IMR-90 (cell line): ENCODE measurements at regions not wholly inside any gene's neighbourhood (a gene's known extent, or its start where the extent isn't known, plus 50 kb on each side); places are given as distances from the start of the nearest gene placed in this dataset.

Source experiments
- ATAC-seq: fragments of 200-7000 bp; cut with Tn5 transposase; 2 replicates; pipeline ENCODE4 v1.9.1; 2020; ENCODE audit warnings: low read depth, mild to moderate bottlenecking, moderate library complexity
- BruUV-seq: library from RNA; stranded (reverse); fragments of 400-500 nt; replicated peaks from 2 replicates; lab custom pipeline; 2021; lab: Mats Ljungman, UMichigan
- CTCF ChIA-PET: fragments of 300-600 bp; formaldehyde crosslinking; extraction: SDS; loops from one replicate; lab custom pipeline; 2021; ENCODE audit warnings: antibody characterized with exemption; lab: Yijun Ruan, JAX
- POLR2A ChIA-PET: fragments of 300-600 bp; sonication (Branson Sonifier 250); formaldehyde crosslinking; loops from one replicate; lab custom pipeline; 2022; ENCODE audit warnings: antibody characterized with exemption; ENCODE audit not compliant: unreplicated experiment; lab: Charles Lee
- DNase-seq: peaks from one replicate; pipeline ENCODE4 v3.0.0; 2013
- H2AFZ ChIP-seq: replicated peaks from 2 replicates; pipeline ENCODE3; 2013; ENCODE audit warnings: low read length, mild to moderate bottlenecking; ENCODE audit not compliant: poor library complexity
- H2AK5ac ChIP-seq: 2 replicates; pipeline ENCODE4 v1.6.1; 2013; ENCODE audit warnings: low read depth, low read length, inconsistent platforms
- H2AK9ac ChIP-seq: replicated peaks from 2 replicates; pipeline ENCODE3; 2013; ENCODE audit warnings: mild to moderate bottlenecking, low read depth, low read length, moderate library complexity; ENCODE audit not compliant: poor library complexity
- H2BK120ac ChIP-seq: 2 replicates; pipeline ENCODE4 v1.6.1; 2013; ENCODE audit warnings: low read depth, low read length, inconsistent platforms
- H2BK15ac ChIP-seq: 3 replicates; pipeline ENCODE4 v1.6.1; 2013; ENCODE audit warnings: low read depth, low read length, inconsistent platforms
- H2BK20ac ChIP-seq: 2 replicates; pipeline ENCODE4 v1.6.1; 2013; ENCODE audit warnings: low read depth, mild to moderate bottlenecking, inconsistent platforms, low read length, moderate library complexity
- H2BK5ac ChIP-seq: 2 replicates; pipeline ENCODE4 v1.6.1; 2013; ENCODE audit warnings: mild to moderate bottlenecking, low read depth, low read length, inconsistent platforms; ENCODE audit not compliant: poor library complexity, severe bottlenecking
- H3K14ac ChIP-seq: replicated peaks from 2 replicates; pipeline ENCODE4 v1.6.1; 2013; ENCODE audit warnings: low read depth, low read length, inconsistent platforms
- H3K18ac ChIP-seq: 2 replicates; pipeline ENCODE4 v1.6.1; 2013; ENCODE audit warnings: low read depth, low read length, control low read depth
- H3K23ac ChIP-seq: 2 replicates; pipeline ENCODE4 v1.6.1; 2013; ENCODE audit warnings: low read depth, low read length, inconsistent platforms
- H3K27ac ChIP-seq: 2 replicates; pipeline ENCODE4 v1.5.1; 2013; ENCODE audit warnings: mild to moderate bottlenecking, control low read depth, low read length; ENCODE audit not compliant: insufficient read depth
- H3K27me3 ChIP-seq: 2 replicates; pipeline ENCODE4 v1.6.1; 2013; ENCODE audit warnings: low read length; ENCODE audit not compliant: control insufficient read depth, insufficient read depth
- H3K36me3 ChIP-seq: 2 replicates; pipeline ENCODE4 v1.6.1; 2013; ENCODE audit warnings: low read length, mixed read lengths; ENCODE audit not compliant: control insufficient read depth, insufficient read depth
- H3K4ac ChIP-seq: 2 replicates; pipeline ENCODE4 v1.6.1; 2013; ENCODE audit warnings: low read depth, low read length, inconsistent platforms
- H3K4me1 ChIP-seq: 2 replicates; pipeline ENCODE4 v1.6.1; 2013; ENCODE audit warnings: low read length, mixed read lengths; ENCODE audit not compliant: control insufficient read depth, insufficient read depth
- H3K4me2 ChIP-seq: 2 replicates; pipeline ENCODE4 v1.6.1; 2013; ENCODE audit warnings: low read depth, mild to moderate bottlenecking, control low read depth, low read length, moderate library complexity
- H3K4me3 ChIP-seq: 2 replicates; pipeline ENCODE4 v1.5.1; 2013; ENCODE audit warnings: low read depth, mild to moderate bottlenecking, control low read depth, low read length, moderate library complexity; ENCODE audit not compliant: insufficient read depth
- H3K56ac ChIP-seq: 2 replicates; pipeline ENCODE4 v1.6.1; 2013; ENCODE audit warnings: low read length, inconsistent platforms; ENCODE audit not compliant: insufficient read depth; ENCODE audit errors: extremely low read depth
- H3K79me1 ChIP-seq, 2 experiments: 2 replicates each; pipeline ENCODE4 v1.6.1; 2013; ENCODE audit warnings: low read length in 2 of 2, inconsistent platforms in 1 of 2, low read depth in 1 of 2
- H3K9ac ChIP-seq: 2 replicates; pipeline ENCODE4 v1.6.1; 2013; ENCODE audit warnings: low read depth, low read length, control low read depth
- H3K9me1 ChIP-seq: 2 replicates; pipeline ENCODE4 v1.6.1; 2013; ENCODE audit warnings: low read length, inconsistent platforms; ENCODE audit not compliant: insufficient read depth
- H3K9me3 ChIP-seq: 2 replicates; pipeline ENCODE4 v1.6.1; 2013; ENCODE audit warnings: low read length; ENCODE audit not compliant: control insufficient read depth, insufficient read depth
- H4K20me1 ChIP-seq: 2 replicates; pipeline ENCODE4 v1.6.1; 2013; ENCODE audit warnings: low read length, inconsistent platforms; ENCODE audit not compliant: insufficient read depth
- H4K5ac ChIP-seq: 2 replicates; pipeline ENCODE4 v1.6.1; 2013; ENCODE audit warnings: mild to moderate bottlenecking, low read depth, low read length, control low read depth
- H4K8ac ChIP-seq, 2 experiments: 2 replicates each; pipeline ENCODE4 v1.6.1; 2013; ENCODE audit warnings: low read depth in 2 of 2, low read length in 2 of 2, control low read depth in 1 of 2, inconsistent platforms in 1 of 2
- H4K91ac ChIP-seq: 2 replicates; pipeline ENCODE4 v1.6.1; 2013; ENCODE audit warnings: low read depth, low read length, inconsistent platforms; ENCODE audit not compliant: insufficient read depth
- POLR2A ChIP-seq: IDR thresholded peaks from 2 replicates; pipeline ENCODE4 v1.6.1; 2012; ENCODE audit warnings: mild to moderate bottlenecking, low read depth, low read length
- RCOR1 ChIP-seq: IDR thresholded peaks from 2 replicates; pipeline ENCODE4 v1.6.1; 2012; ENCODE audit warnings: mild to moderate bottlenecking, low read length, improper control_type of control experiment; ENCODE audit not compliant: insufficient replicate concordance
- RFX5 ChIP-seq: IDR thresholded peaks from 2 replicates; pipeline ENCODE4 v1.8.0; 2012; ENCODE audit warnings: low read depth, mild to moderate bottlenecking, low read length, moderate library complexity
- WGBS, 2 experiments: methylation state at CpG; one replicate each; pipeline versions ENCODE4 v1.1.5 to v1.1.7; 2013; ENCODE audit warnings: missing lambda C conversion rate in 2 of 2; ENCODE audit not compliant: insufficient read length in 1 of 2; ENCODE audit errors: extremely low coverage in 2 of 2; 5-methylcytosine and 5-hydroxymethylcytosine counted together
- dilution Hi-C: fragments of 300-500 bp; cut with HindIII; formaldehyde crosslinking; loops from one replicate; pipeline ENCODE4 v1.14.3; 2018; ENCODE audit warnings: low sequenced_read_pairs; ENCODE audit not compliant: unreplicated experiment
- in situ Hi-C: fragments of 300-500 bp; cut with MboI; formaldehyde crosslinking; loops from 3 replicates; pipeline ENCODE4 v1.14.3; 2019; ENCODE audit warnings: low sequenced_read_pairs, inconsistent platforms, mixed read lengths
- intact Hi-C: fragments of 100-400 bp; cut with micrococcal nuclease; formaldehyde crosslinking; loops from 2 replicates; pipeline ENCODE4 v1.10.0; 2022

GRCh38 chr10:4198216-4198615 is 413.2 kb upstream of the KLF6 start:
- Histone ChIP-seq H4K8ac (no peak overlapping the region), H3K4me1 (peaks cover 4% of the 10 kb centered on the region; the same call in 1 of the 2 replicates), H3K79me1 (no peaks in the 10 kb centered on the region), H3K36me3 (no peaks in the 10 kb centered on the region), H2AK5ac (no peak overlapping the region), H3K18ac (no peak overlapping the region), H3K9me3 (no peaks in the 10 kb centered on the region), H3K4ac (no peak overlapping the region), H4K5ac (no peak overlapping the region), H2AFZ (no peak overlapping the region), H4K91ac (no peak overlapping the region), H3K9me1 (0 out of 2 replicates have a peak, but pooled peaks cover 3% of the 10 kb centered on the region), H2BK20ac (no peak overlapping the region; the same call in 1 of the 2 replicates), H2BK15ac (no peak overlapping the region; the same call in 2 of the 3 replicates), H3K4me2 (no peak overlapping the region), H3K14ac (no peak overlapping the region), H2BK5ac (no peak overlapping the region), H3K56ac (no peak overlapping the region), H3K23ac (no peak overlapping the region), H3K9ac (no peak overlapping the region), H4K20me1 (no peaks in the 10 kb centered on the region), H3K27me3 (no peaks in the 10 kb centered on the region), H2AK9ac (no peak overlapping the region), H3K27ac (no peak overlapping the region), H2BK120ac (no peak overlapping the region), H3K4me3 (no peak overlapping the region)
- intact Hi-C loops = no loop called here
- no peak for DNase-seq
- in situ Hi-C loops = no loop called here
- ChIA-PET POLR2A (no interaction called here), CTCF (interaction anchor here (0.6 kb wide), 1 partner anchor 585 kb away, joined by 9 read pairs; no protein-coding TSS in a partner anchor)
- TF ChIP-seq RCOR1 = no peak
- no peak for TF ChIP-seq RFX5
- no peak for TF ChIP-seq POLR2A
- dilution Hi-C loops = no loop called here
- ATAC-seq = no peak
- no TSS peak for BruUV-seq
- 83% methylated on average over 3 of the region's 5 CpGs; no CpG with 5 or more reads in 1 of the 2 experiments for WGBS, 2 experiments
